Astrocyte (in vitro differentiated cells and primary cell): ENCODE measurements at regions not wholly inside any gene's neighbourhood (a gene's known extent, or its start where the extent isn't known, plus 50 kb on each side); places are given as distances from the start of the nearest gene placed in this dataset.

Source experiments
- CTCF ChIP-seq: IDR thresholded peaks from 2 replicates; pipeline ENCODE4 v1.5.1; 2011; ENCODE audit warnings: low read depth, mild to moderate bottlenecking, inconsistent platforms, low read length, moderate library complexity; ENCODE audit not compliant: insufficient read depth
- EZH2 ChIP-seq: IDR thresholded peaks from 2 replicates; pipeline ENCODE4 v1.6.1; 2012; ENCODE audit warnings: mild to moderate bottlenecking, low read length, inconsistent platforms; ENCODE audit not compliant: insufficient read depth

GRCh38 chr12:72748971-72749370, 476.8 kb downstream of the TRHDE start:
- no peak for TF ChIP-seq CTCF
- TF ChIP-seq EZH2, result no peak
